ENCODE measurements at regions not wholly inside any gene's neighbourhood (a gene's known extent, or its start where the extent isn't known, plus 50 kb on each side); places are given as distances from the start of the nearest gene placed in this dataset.

GRCh38 chr9:1217076-1217475 lies 166.9 kb downstream of the DMRT2 start:
- H3K4me3 ChIP-seq (ENCODE audit: low read depth, low read length), result no peak overlapping the region
- TF ChIP-seq CTCF (IDR thresholded peaks at IDR 0.05; ENCODE audit: low read depth, low read length) (no peak), POLR2A (IDR thresholded peaks at IDR 0.05; ENCODE audit: extremely low read depth, insufficient read length) (no peak), MAX (IDR thresholded peaks at IDR 0.05; ENCODE audit: low read depth, low read length) (no peak), MYC (IDR thresholded peaks at IDR 0.05; ENCODE audit: low read depth, low read length) (no peak)
- no peak for DNase-seq (ENCODE audit: low read depth)

- no peak overlapping the region for H3K4me3 ChIP-seq (ENCODE audit: low read depth, low read length)
- no peak for TF ChIP-seq MYC (IDR thresholded peaks at IDR 0.05; ENCODE audit: low read depth, low read length)
- TF ChIP-seq MAX (IDR thresholded peaks at IDR 0.05; ENCODE audit: low read depth, low read length), result no peak
- no peak for TF ChIP-seq CTCF (IDR thresholded peaks at IDR 0.05; ENCODE audit: low read depth, low read length)
- TF ChIP-seq POLR2A (IDR thresholded peaks at IDR 0.05; ENCODE audit: extremely low read depth, insufficient read length), result no peak
- DNase-seq (ENCODE audit: low read depth), result no peak
These were observed 169.1 kb downstream of the DMRT2 start for GRCh38 chr9:1219284-1219683.

GRCh38 chr9:1221298-1221697 lies 171.1 kb downstream of the DMRT2 start:
- DNase-seq (ENCODE audit: low read depth), result no peak

GRCh38 chr9:1222511-1222910 lies 172.4 kb downstream of the DMRT2 start:
- DNase-seq (ENCODE audit: low read depth), result no peak
- no peak overlapping the region for H3K4me3 ChIP-seq (ENCODE audit: low read depth, low read length)
- TF ChIP-seq CTCF (IDR thresholded peaks at IDR 0.05; ENCODE audit: low read depth, low read length) (no peak), MAX (IDR thresholded peaks at IDR 0.05; ENCODE audit: low read depth, low read length) (no peak), POLR2A (IDR thresholded peaks at IDR 0.05; ENCODE audit: extremely low read depth, insufficient read length) (no peak), MYC (IDR thresholded peaks at IDR 0.05; ENCODE audit: low read depth, low read length) (no peak)

More at GRCh38 chr9:1221298-1221697, 171.1 kb downstream of the DMRT2 start:
- H3K4me3 ChIP-seq (ENCODE audit: low read depth, low read length), result no peak overlapping the region
- TF ChIP-seq MYC (IDR thresholded peaks at IDR 0.05; ENCODE audit: low read depth, low read length) (no peak), POLR2A (IDR thresholded peaks at IDR 0.05; ENCODE audit: extremely low read depth, insufficient read length) (no peak), CTCF (IDR thresholded peaks at IDR 0.05; ENCODE audit: low read depth, low read length) (no peak), MAX (IDR thresholded peaks at IDR 0.05; ENCODE audit: low read depth, low read length) (no peak)

- no peak for DNase-seq (ENCODE audit: low read depth)
- no peak for TF ChIP-seq MYC (IDR thresholded peaks at IDR 0.05; ENCODE audit: low read depth, low read length)
- H3K4me3 ChIP-seq (ENCODE audit: low read depth, low read length), result no peak overlapping the region
These were observed 182.1 kb downstream of the DMRT2 start for GRCh38 chr9:1231998-1232919.

- no peak for DNase-seq (ENCODE audit: low read depth)
These were observed 183.4 kb downstream of the DMRT2 start for GRCh38 chr9:1233568-1233967.

More at GRCh38 chr9:1233568-1233967, 183.4 kb downstream of the DMRT2 start:
- no peak overlapping the region for H3K4me3 ChIP-seq (ENCODE audit: low read depth, low read length)
- TF ChIP-seq MYC (IDR thresholded peaks at IDR 0.05; ENCODE audit: low read depth, low read length), result no peak
- no peak for TF ChIP-seq MAX (IDR thresholded peaks at IDR 0.05; ENCODE audit: low read depth, low read length)
- TF ChIP-seq POLR2A (IDR thresholded peaks at IDR 0.05; ENCODE audit: extremely low read depth, insufficient read length), result no peak
- no peak for TF ChIP-seq CTCF (IDR thresholded peaks at IDR 0.05; ENCODE audit: low read depth, low read length)

All from NB4 (cell line).